ENCODE measurements at regions not wholly inside any gene's neighbourhood (a gene's known extent, or its start where the extent isn't known, plus 50 kb on each side); places are given as distances from the start of the nearest gene placed in this dataset.

GRCh38 chr5:108481355-108481931 lies 99.5 kb upstream of the FBXL17 start:
- TF ChIP-seq EZH2 (IDR thresholded peaks at IDR 0.05; ENCODE audit: borderline replicate concordance, low read depth, low read length, severe bottlenecking): no peak
- peak; percentile 49 for TF ChIP-seq CTCF (IDR thresholded peaks at IDR 0.05; ENCODE audit: borderline replicate concordance, extremely low read depth, low read length, poor library complexity, severe bottlenecking)
